GM18858 (cell line): ENCODE measurements at regions not wholly inside any gene's neighbourhood (a gene's known extent, or its start where the extent isn't known, plus 50 kb on each side); places are given as distances from the start of the nearest gene placed in this dataset.

Source experiments
- ATAC-seq: cut with Tn5 transposase; IDR thresholded peaks from one replicate; pipeline ENCODE4 v1.9.1; 2021; ENCODE audit not compliant: unreplicated experiment

DNA sequence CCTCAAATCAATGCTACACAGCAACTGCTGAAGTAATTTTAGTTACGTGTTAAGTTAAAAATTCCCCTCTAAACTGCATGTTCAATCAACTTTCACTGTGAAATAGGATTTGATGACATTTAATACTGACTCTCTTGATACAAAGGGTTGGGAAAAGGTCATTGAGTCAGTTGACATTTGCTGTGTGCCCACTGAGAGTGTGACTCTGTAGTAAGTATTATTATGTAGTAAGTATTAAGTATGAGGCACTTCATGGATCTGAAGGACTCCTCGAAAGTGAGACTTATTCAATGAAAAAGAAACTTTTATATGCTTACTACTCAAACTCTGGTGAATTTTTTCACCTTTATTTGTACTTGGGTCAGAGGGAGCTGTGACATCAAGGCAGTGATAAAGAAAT, 83.1 kb upstream of the S1PR1 start:
- ATAC-seq: no peak

DNA sequence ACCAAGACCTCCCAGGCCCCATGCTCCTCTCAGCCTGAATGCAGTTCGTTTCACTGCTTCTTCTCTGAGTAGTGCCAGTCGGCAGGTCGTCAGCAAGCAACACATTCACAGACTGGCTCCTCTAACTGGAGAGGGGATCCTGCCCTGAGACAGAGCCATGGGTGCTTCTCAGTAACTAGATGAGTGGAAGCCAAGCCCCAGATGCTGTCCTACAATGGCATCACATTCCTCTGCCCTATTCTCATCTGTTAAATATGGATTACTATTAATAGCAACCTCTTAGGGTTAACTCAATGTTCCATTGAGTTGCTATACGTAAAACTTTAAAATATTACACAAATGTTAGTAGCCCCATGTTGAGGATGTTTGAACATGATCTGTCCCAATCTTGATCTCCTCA, 84.2 kb upstream of the S1PR1 start:
- no peak for ATAC-seq

DNA sequence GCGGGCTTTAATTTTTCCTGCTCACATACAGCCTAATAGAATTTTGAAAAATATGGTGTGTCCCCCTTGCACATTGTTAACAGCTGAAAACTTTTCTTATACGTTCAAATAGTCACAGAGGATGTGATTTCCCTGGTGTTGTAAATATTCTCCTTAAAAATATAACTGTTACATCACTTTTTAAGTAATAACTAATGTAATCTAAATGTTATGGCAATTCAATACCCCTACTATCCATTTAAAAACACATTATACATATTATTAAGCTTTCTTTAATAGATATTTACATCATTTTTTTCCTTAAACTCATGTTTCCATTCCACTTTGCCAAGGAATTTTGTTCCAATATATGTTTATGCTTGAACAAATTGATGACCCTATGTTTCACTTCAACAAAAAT, 85.5 kb upstream of the S1PR1 start:
- ATAC-seq: no peak

DNA sequence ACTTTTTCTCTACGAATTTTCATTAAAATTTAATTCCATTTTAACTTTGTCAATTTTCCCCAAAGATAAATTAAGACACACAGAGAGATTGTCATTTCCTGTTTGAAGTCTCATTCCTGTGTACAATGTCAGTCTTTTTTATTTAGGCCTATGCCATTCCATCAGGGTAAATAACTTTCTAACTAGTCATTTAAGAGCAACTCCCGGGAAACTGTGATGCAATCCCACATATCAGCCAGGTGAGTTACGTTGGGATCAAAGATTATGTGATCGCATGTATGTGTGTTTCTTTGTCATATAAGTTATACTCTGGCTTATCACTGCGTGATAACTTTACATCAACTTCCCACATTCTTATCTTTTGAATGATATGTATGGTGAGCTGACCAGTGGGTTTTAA, 86.1 kb upstream of the S1PR1 start:
- ATAC-seq: no peak

DNA sequence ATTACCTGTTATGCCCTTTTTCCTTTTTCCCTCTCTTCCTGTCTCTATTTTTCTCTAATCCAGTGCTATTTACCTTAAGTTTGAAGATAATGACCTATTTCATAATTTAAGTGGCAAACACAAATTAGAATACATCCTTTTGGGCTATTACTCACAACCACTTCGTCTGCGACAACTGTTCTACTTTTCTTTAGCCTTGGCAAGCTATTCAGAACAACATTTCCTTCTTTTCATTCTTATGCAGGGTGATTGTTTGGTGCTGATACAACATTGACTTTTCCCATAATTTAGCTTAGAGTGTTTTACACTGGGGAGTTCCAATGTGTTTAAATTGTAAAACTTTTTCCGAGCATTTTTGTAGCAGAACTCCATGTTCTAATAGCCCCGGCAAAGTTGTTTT, 86.6 kb upstream of the S1PR1 start:
- ATAC-seq: no peak

DNA sequence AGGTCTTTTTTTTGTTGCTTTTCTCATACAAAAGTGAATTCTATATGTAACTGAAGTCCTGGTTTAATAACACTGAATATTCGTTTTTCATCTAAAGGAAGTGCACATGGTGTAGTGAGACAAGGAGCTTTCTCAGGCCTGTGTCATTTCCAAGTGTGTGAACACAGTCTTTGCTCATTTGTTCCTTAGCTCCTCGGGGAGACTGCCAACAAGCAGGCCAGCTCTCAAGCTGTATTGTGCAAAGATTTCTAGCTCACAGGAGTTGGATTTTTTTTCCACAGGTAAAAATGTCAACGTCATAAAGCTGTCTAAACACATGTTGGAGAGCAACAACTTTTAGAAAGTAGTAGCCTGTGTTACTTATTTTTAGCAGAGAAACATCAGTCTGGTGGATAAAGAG, 87.8 kb upstream of the S1PR1 start:
- no peak for ATAC-seq

DNA sequence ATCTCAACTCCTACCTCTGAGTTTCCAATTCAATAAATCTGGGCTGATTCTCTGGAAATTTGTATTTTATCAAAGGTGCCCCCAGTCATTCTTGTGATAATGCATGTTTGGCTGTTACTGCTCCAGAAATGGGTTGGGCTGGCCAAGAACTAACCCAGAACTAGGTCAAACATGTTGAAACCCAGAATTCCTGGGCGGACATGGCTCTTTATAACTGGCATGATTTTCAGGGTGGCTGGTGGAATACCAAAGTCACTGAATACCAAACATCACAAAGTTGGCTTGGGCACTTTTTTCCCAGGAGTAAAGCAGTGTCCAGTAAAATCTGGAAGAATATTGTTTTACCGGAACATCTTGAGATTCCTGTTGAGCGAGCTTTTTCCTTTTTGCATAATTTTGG, 89.4 kb upstream of the S1PR1 start:
- ATAC-seq: no peak

DNA sequence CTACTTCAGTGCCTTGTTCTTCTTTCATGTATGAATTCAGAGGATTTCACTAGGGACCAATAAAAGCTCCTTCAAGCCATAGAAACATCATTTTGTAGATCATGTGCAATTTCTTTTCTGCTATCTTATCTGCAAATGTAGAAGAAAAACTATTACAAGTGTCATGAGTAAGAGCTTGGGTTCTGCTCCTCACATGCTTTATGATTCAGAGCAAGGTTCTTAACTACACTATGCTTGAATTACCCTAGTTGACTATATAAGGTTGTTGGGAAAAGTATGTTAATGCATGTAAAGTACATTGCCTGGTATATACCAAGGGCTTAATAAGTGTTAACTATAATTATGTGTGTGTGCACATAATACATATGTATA, 91.4 kb upstream of the S1PR1 start:
- ATAC-seq: no peak

DNA sequence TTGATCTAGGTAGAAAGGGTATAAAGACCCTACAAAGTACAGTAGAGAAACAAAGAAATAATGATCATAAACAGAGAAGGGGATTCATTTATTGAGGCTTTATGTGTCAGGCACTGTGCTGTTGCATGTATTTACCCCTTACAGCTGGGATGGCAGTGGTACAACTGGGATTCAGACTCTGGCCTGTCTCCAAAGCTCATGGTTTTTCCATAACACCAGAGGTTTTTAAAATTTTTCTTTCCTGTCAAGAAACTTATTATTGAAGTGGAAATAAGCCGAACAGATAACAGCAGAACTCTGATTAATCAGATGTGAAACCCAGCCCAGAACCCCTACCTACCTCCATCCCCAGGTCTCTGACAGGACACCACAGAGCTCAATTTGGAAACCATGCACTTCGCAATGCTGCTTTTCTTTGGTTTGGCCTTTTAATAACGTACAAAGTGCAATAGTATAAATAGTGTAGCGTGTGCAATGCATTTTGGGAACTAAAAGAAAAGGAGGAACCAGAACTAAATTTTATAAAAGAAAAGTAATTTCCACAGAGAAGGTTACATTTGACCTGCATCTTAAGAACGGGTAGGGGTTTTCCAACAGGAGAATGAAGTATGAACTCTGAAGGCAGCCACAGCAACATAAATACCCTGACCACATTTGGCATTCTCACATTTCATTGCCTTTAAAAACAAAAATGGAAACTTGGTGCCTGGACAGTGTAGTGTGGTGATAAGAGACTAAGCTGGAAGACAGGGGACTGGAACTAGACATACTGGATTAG, 92.0 kb upstream of the S1PR1 start:
- ATAC-seq: no peak

DNA sequence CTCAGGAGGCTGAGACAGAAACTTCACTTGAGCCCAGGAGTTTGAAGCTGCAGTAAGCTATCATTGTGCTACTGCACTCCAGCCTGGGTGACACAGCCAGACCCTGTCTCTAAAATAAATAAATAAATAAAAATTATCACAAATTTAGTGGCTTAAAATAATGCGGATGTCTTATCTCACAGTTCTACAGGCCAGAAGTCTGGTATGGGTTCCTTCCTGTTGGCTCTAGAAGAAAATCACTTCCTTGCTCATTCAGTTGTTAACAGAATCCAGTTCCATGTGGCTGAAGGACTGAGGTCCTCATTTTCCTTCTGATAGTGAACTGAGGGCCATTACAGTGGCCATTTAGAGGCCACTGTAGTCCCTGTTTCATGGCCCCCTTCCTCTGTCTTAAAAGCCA, 94.6 kb upstream of the S1PR1 start:
- no peak for ATAC-seq

DNA sequence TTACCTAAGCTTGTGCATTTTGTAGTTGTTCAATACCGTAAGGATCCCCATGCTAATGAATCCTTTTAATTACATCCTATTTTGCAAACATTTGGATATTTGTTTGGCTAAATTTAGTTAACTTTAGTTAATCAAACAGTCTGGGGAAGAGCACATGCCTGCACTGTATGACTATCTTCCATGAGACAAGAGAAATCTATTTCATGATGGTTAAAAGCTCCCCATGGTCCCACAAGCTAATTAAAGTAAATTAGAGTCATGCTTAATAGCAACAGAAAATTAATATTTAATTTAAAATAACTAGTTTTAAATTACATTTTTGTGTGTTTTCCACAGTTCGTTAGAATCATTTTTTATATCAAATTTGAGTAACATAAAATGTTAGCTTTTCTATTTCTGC, 95.4 kb upstream of the S1PR1 start:
- ATAC-seq: no peak

DNA sequence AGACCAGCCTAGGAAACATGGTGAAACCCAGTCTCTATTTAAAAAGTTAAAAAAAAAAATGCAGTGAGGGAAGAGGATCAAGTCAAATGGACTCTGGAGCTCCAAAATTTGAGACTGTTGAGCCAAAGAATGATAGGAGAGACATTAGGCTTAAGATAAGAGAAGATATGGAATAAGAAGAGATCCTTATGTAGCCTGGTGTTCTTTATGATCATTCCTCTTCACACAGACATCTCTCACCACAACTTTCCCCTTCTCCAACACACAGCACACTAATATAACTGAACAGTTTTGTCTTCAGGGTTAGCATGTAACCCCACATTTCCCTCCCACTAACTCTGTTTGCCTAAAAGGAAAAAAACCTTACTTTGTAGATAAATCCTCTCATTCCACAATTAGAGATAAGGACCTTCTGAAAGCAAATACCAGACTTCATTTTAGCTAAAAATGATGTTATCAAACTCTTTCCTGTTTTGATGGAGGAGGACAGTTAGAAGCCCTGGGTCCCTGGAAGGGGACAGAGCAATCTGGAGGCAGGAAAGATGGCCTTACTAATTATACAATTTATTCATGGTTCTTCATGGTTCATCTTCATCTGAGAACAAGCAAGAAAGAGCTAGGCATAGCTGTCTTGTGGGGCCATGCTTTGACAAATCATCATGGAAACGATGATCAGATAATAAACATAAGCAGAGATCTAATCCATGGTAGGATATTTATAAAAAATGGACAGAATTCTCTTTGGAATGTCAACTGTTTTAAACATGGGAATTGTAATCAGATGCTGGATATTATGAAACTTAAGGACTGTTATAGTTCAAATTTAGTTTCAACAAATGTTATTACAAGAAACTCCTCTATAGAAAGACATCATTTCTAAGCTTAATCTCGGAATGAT, 96.7 kb upstream of the S1PR1 start:
- ATAC-seq: no peak

DNA sequence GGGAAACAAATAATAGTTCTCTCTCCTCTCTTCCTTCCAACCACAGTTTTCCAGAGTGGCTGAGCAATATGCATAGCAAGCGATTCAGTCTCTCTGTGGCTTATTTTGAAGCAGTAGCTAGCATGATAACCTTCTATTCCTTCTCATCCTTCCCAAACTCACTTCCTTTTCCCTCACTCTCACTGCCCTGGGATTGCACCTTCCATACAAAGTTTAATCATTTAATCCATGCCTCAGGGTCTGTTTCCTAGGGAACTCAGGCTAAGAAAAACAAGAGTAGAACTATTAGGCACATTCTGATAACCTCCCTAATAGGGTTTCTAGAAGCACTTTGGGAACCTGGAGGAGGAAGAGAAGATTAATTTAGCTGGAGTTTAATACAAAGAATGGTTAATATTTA, 97.7 kb upstream of the S1PR1 start:
- ATAC-seq: no peak

DNA sequence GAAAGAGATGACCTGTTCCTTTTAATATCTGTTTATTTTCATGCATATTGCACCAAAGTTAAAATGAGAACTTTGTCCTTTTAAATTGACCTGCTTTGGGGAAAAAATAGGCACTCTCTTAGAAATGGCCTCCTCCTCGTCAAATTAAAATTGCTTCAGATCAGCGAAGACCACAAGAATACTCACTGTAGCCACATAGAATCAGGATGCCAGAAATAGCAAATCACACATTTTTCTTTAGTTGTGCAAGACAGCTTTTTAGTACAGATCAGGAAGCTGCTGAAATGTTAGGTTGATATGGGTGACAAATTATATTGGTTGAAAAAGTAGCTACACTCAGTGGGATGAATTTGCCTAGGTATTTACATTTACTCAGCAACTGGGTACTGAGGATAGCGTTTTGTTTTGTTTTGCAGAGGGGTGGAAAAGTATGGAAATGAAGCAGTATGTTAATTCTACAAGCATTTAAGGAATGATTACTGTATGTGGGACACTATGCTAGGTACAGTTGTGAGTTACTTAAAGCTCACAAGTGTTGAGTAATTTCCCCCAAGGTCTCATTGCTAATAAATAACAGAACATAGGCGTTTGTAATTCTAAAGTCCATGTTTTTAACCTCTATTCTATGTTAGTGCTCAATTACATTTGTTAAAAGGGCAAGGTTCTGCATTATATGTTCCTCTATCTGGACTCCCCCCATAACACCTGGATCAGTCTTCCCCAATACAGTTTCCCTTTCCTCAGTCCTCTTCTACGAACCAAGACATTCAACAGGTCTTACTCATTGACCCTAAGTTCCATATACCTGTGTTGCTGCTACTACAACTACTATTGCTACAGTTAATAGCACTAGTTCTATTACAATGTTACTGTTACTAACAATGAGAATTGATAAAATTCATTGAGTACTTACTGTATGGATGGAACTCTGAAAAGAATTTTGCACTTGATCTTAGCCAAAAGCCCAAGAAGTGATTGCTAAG, 99.4 kb upstream of the S1PR1 start:
- ATAC-seq: no peak

DNA sequence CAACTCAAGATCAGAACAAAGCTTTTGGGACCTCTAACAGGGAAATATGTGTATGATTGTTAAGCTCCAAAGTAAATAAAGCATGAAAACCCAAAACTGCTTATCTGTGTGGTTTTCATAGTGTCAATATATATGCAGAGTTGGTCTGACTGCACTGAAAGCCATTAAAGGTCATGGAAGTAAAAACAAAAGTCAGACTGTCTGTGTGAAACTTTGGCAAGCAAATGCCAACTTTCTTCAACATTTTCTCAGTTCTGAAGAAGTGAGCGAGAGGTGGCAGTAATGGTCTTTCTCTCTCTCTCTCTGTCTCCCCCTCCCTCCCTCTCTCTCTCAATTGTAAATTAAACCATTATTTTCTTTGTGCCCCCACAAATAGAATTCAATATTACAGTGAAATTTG, 100.1 kb upstream of the S1PR1 start:
- ATAC-seq: peak; percentile 81

DNA sequence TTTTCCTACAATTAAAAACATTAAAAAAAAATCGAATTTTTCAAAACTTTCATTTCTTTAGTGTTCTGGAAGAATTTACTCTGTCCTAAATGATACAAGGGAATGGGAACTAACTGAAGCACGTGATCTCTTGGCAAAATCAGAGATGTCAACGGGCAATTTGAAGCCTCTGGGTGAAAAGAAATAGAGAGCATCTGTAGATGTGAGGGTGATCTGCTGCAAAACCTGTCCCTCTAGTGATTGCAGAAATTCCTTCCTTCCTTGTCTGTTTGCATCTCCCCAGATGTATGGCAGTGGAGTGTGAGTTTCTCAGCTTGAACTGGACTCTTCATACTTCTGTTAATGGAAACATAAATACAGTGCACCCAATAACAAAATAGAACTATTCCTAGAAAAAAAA, 100.5 kb upstream of the S1PR1 start:
- no peak for ATAC-seq

DNA sequence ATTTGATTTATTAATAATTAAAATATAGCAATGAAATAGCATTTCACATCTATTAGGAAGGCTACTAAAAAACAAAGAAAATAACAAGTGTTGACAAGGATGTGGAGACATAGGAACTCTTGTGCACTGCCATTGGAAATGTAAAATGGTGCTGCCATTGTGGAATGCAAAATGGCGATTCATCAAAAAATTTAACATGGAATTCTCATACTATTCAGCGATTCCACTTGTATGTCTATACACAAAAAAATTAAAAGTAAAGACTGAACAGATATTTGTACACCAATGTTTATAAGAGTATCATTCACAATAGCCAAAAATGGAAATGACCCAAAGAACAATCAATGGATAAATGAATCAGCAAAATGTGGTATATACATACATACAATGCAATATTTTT, 101.3 kb upstream of the S1PR1 start:
- no peak for ATAC-seq

DNA sequence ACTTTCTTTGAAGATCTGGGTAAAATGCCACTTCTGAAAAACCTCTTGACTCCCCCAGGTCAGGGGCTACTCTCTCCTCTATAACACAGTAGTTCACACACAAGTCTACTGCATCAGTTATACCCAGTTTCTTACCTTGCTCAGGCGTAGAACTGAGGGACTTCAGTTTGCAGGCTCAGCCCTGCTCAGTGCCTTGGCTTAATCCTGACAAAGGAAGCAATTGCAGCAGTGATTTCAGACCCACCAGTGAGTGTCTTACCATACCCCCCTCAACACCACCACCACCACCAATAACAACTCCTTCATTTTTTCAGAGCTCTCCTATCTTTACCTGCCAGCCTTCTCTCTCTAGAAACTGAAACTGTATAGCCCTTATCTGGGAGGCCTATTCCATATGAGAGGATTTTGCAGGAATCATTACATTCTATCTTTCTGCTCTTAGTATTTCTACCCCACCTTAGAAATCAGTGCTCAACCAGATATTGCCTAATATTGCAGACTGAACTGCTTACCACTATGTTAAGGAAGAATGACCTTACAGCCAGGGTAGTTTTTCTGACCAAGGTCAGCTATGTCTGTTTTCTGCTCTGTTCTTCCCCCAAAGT, 105.5 kb upstream of the S1PR1 start:
- no peak for ATAC-seq

DNA sequence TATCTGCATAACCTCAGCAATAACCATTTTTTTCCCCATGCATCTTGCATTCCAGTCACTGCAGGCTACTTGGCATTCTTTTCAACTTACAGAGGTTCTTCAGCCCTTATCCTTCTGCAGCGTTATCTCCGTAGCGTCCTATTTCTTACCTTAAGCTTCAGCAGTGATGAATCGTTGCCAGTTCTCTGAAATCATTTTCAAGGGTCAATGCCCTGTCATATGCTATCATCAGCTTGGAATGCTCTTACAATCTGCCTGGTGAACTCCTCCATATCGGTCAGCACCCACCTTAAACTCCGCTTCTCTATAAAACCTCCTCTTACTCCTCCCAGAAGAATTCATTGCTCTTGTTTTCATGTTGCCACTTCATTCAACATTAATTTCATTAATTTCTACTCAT, 105.1 kb upstream of the DPH5 start:
- no peak for ATAC-seq

DNA sequence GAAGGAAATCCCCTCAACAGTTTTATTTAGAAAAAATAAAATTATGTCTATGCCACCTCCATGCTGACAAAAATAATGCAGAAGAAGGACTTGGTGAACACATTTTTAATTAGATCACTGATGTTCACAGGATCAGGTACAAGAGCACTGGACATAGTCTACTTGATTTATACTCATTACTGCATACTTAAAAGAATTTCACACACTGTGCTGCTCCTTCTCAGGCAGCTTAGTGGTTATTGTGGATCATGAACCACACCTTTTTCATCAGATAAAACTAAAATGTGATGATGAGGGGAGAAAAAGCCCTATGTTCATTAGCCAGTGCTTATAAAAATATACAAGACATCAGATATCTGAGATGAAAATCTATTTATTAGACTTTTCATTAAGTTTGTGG, 103.3 kb upstream of the DPH5 start:
- ATAC-seq: no peak

DNA sequence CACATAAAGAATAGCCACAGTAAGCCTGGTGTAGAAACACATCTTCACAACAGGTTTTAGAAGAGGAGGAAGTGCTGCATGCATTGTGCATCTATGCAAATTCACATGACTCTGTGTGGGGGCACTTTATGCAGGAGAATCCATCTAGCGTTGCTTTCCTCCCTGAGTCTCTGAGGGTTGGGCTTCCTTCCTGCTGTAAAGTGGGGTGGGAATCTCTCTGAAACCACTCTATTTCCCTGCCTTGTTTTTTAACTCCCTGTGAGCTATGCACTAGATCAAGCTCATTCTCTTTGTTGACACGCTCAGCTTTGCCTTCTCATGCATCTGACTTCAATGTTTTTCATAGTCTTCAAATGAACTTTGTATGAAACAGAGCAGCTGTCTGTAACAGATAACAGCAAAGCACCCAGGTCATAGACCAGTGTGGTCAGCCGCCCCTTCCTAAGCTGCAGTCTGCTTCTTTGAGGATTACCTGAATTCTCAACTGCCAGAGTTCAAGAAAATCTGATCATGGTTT, 102.7 kb upstream of the DPH5 start:
- peak; percentile 97 for ATAC-seq
